IMR-90 (cell line): ENCODE measurements at regions not wholly inside any gene's neighbourhood (a gene's known extent, or its start where the extent isn't known, plus 50 kb on each side); places are given as distances from the start of the nearest gene placed in this dataset.

Source experiments
- ATAC-seq: fragments of 200-7000 bp; cut with Tn5 transposase; 2 replicates; pipeline ENCODE4 v1.9.1; 2020; ENCODE audit warnings: low read depth, mild to moderate bottlenecking, moderate library complexity
- BruUV-seq: library from RNA; stranded (reverse); fragments of 400-500 nt; replicated peaks from 2 replicates; lab custom pipeline; 2021; lab: Mats Ljungman, UMichigan
- CTCF ChIA-PET: fragments of 300-600 bp; formaldehyde crosslinking; extraction: SDS; loops from one replicate; lab custom pipeline; 2021; ENCODE audit warnings: antibody characterized with exemption; lab: Yijun Ruan, JAX
- POLR2A ChIA-PET: fragments of 300-600 bp; sonication (Branson Sonifier 250); formaldehyde crosslinking; loops from one replicate; lab custom pipeline; 2022; ENCODE audit warnings: antibody characterized with exemption; ENCODE audit not compliant: unreplicated experiment; lab: Charles Lee
- DNase-seq: peaks from one replicate; pipeline ENCODE4 v3.0.0; 2013
- H2AFZ ChIP-seq: replicated peaks from 2 replicates; pipeline ENCODE3; 2013; ENCODE audit warnings: low read length, mild to moderate bottlenecking; ENCODE audit not compliant: poor library complexity
- H2AK5ac ChIP-seq: 2 replicates; pipeline ENCODE4 v1.6.1; 2013; ENCODE audit warnings: low read depth, low read length, inconsistent platforms
- H2AK9ac ChIP-seq: replicated peaks from 2 replicates; pipeline ENCODE3; 2013; ENCODE audit warnings: mild to moderate bottlenecking, low read depth, low read length, moderate library complexity; ENCODE audit not compliant: poor library complexity
- H2BK120ac ChIP-seq: 2 replicates; pipeline ENCODE4 v1.6.1; 2013; ENCODE audit warnings: low read depth, low read length, inconsistent platforms
- H2BK15ac ChIP-seq: 3 replicates; pipeline ENCODE4 v1.6.1; 2013; ENCODE audit warnings: low read depth, low read length, inconsistent platforms
- H2BK20ac ChIP-seq: 2 replicates; pipeline ENCODE4 v1.6.1; 2013; ENCODE audit warnings: low read depth, mild to moderate bottlenecking, inconsistent platforms, low read length, moderate library complexity
- H2BK5ac ChIP-seq: 2 replicates; pipeline ENCODE4 v1.6.1; 2013; ENCODE audit warnings: mild to moderate bottlenecking, low read depth, low read length, inconsistent platforms; ENCODE audit not compliant: poor library complexity, severe bottlenecking
- H3K14ac ChIP-seq: replicated peaks from 2 replicates; pipeline ENCODE4 v1.6.1; 2013; ENCODE audit warnings: low read depth, low read length, inconsistent platforms
- H3K18ac ChIP-seq: 2 replicates; pipeline ENCODE4 v1.6.1; 2013; ENCODE audit warnings: low read depth, low read length, control low read depth
- H3K23ac ChIP-seq: 2 replicates; pipeline ENCODE4 v1.6.1; 2013; ENCODE audit warnings: low read depth, low read length, inconsistent platforms
- H3K27ac ChIP-seq: 2 replicates; pipeline ENCODE4 v1.5.1; 2013; ENCODE audit warnings: mild to moderate bottlenecking, control low read depth, low read length; ENCODE audit not compliant: insufficient read depth
- H3K27me3 ChIP-seq: 2 replicates; pipeline ENCODE4 v1.6.1; 2013; ENCODE audit warnings: low read length; ENCODE audit not compliant: control insufficient read depth, insufficient read depth
- H3K36me3 ChIP-seq: 2 replicates; pipeline ENCODE4 v1.6.1; 2013; ENCODE audit warnings: low read length, mixed read lengths; ENCODE audit not compliant: control insufficient read depth, insufficient read depth
- H3K4ac ChIP-seq: 2 replicates; pipeline ENCODE4 v1.6.1; 2013; ENCODE audit warnings: low read depth, low read length, inconsistent platforms
- H3K4me1 ChIP-seq: 2 replicates; pipeline ENCODE4 v1.6.1; 2013; ENCODE audit warnings: low read length, mixed read lengths; ENCODE audit not compliant: control insufficient read depth, insufficient read depth
- H3K4me2 ChIP-seq: 2 replicates; pipeline ENCODE4 v1.6.1; 2013; ENCODE audit warnings: low read depth, mild to moderate bottlenecking, control low read depth, low read length, moderate library complexity
- H3K4me3 ChIP-seq: 2 replicates; pipeline ENCODE4 v1.5.1; 2013; ENCODE audit warnings: low read depth, mild to moderate bottlenecking, control low read depth, low read length, moderate library complexity; ENCODE audit not compliant: insufficient read depth
- H3K56ac ChIP-seq: 2 replicates; pipeline ENCODE4 v1.6.1; 2013; ENCODE audit warnings: low read length, inconsistent platforms; ENCODE audit not compliant: insufficient read depth; ENCODE audit errors: extremely low read depth
- H3K79me1 ChIP-seq, 2 experiments: 2 replicates each; pipeline ENCODE4 v1.6.1; 2013; ENCODE audit warnings: low read length in 2 of 2, inconsistent platforms in 1 of 2, low read depth in 1 of 2
- H3K9ac ChIP-seq: 2 replicates; pipeline ENCODE4 v1.6.1; 2013; ENCODE audit warnings: low read depth, low read length, control low read depth
- H3K9me1 ChIP-seq: 2 replicates; pipeline ENCODE4 v1.6.1; 2013; ENCODE audit warnings: low read length, inconsistent platforms; ENCODE audit not compliant: insufficient read depth
- H3K9me3 ChIP-seq: 2 replicates; pipeline ENCODE4 v1.6.1; 2013; ENCODE audit warnings: low read length; ENCODE audit not compliant: control insufficient read depth, insufficient read depth
- H4K20me1 ChIP-seq: 2 replicates; pipeline ENCODE4 v1.6.1; 2013; ENCODE audit warnings: low read length, inconsistent platforms; ENCODE audit not compliant: insufficient read depth
- H4K5ac ChIP-seq: 2 replicates; pipeline ENCODE4 v1.6.1; 2013; ENCODE audit warnings: mild to moderate bottlenecking, low read depth, low read length, control low read depth
- H4K8ac ChIP-seq, 2 experiments: 2 replicates each; pipeline ENCODE4 v1.6.1; 2013; ENCODE audit warnings: low read depth in 2 of 2, low read length in 2 of 2, control low read depth in 1 of 2, inconsistent platforms in 1 of 2
- H4K91ac ChIP-seq: 2 replicates; pipeline ENCODE4 v1.6.1; 2013; ENCODE audit warnings: low read depth, low read length, inconsistent platforms; ENCODE audit not compliant: insufficient read depth
- CHD1 ChIP-seq: IDR thresholded peaks from 2 replicates; pipeline ENCODE4 v1.6.1; 2012; ENCODE audit warnings: low read depth, low read length, improper control_type of control experiment
- WGBS, 2 experiments: methylation state at CpG; one replicate each; pipeline versions ENCODE4 v1.1.5 to v1.1.7; 2013; ENCODE audit warnings: missing lambda C conversion rate in 2 of 2; ENCODE audit not compliant: insufficient read length in 1 of 2; ENCODE audit errors: extremely low coverage in 2 of 2; 5-methylcytosine and 5-hydroxymethylcytosine counted together
- dilution Hi-C: fragments of 300-500 bp; cut with HindIII; formaldehyde crosslinking; loops from one replicate; pipeline ENCODE4 v1.14.3; 2018; ENCODE audit warnings: low sequenced_read_pairs; ENCODE audit not compliant: unreplicated experiment
- in situ Hi-C: fragments of 300-500 bp; cut with MboI; formaldehyde crosslinking; loops from 3 replicates; pipeline ENCODE4 v1.14.3; 2019; ENCODE audit warnings: low sequenced_read_pairs, inconsistent platforms, mixed read lengths
- intact Hi-C: fragments of 100-400 bp; cut with micrococcal nuclease; formaldehyde crosslinking; loops from 2 replicates; pipeline ENCODE4 v1.10.0; 2022
- TF ChIP-seq, protein P1 (sequence below): conservative IDR thresholded peaks from 2 replicates; pipeline ENCODE4 v1.5.1; 2012; ENCODE audit warnings: mild to moderate bottlenecking, low read depth, low read length, improper control_type of control experiment

DNA sequence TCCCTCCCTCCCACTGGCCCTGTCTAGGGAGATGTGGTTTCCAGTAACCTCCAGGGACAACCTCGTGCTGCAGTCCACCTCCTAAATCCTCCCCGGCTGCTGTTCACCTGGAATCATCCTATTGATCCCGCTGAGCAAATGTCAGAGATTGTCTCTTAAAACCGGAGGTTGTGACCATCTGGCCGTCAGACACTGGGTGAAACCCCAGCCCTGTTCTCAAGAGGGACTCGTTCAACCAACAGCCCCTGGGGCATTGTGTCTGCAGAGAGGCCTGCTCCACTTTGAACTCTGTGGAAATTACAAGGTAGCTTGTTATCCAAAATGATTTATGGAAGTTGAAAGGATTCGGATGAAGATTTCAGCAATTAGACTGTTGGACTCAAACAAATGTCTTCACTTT, 498.0 kb downstream of the MATN1 start:
- Histone ChIP-seq H3K4ac (no peak overlapping the region), H2BK20ac (no peak overlapping the region), H4K20me1 (no peaks in the 10 kb centered on the region), H2AFZ (no peak overlapping the region), H4K8ac (no peak overlapping the region), H3K23ac (no peak overlapping the region), H3K27me3 (no peaks in the 10 kb centered on the region), H3K27ac (no peak overlapping the region), H2BK5ac (no peak overlapping the region), H3K14ac (no peak overlapping the region), H2AK9ac (no peak overlapping the region), H3K9ac (no peak overlapping the region), H2AK5ac (no peak overlapping the region), H3K4me1 (no peaks in the 10 kb centered on the region), H3K4me2 (no peak overlapping the region), H3K4me3 (no peak overlapping the region), H3K36me3 (no peaks in the 10 kb centered on the region), H3K9me3 (no peaks in the 10 kb centered on the region), H4K91ac (no peak overlapping the region), H3K9me1 (no peaks in the 10 kb centered on the region), H2BK120ac (no peak overlapping the region), H3K56ac (no peak overlapping the region), H3K79me1 (no peaks in the 10 kb centered on the region), H2BK15ac (no peak overlapping the region), H3K18ac (no peak overlapping the region), H4K5ac (no peak overlapping the region)
- ChIA-PET POLR2A (no interaction called here), CTCF (no interaction called here)
- intact Hi-C loops (no loop called here), in situ Hi-C loops (no loop called here), dilution Hi-C loops (no loop called here)
- DNase-seq (no peak), ATAC-seq (no peak)
- BruUV-seq, result no TSS peak
- TF ChIP-seq CHD1, result no peak
- TF ChIP-seq, protein P1, sequence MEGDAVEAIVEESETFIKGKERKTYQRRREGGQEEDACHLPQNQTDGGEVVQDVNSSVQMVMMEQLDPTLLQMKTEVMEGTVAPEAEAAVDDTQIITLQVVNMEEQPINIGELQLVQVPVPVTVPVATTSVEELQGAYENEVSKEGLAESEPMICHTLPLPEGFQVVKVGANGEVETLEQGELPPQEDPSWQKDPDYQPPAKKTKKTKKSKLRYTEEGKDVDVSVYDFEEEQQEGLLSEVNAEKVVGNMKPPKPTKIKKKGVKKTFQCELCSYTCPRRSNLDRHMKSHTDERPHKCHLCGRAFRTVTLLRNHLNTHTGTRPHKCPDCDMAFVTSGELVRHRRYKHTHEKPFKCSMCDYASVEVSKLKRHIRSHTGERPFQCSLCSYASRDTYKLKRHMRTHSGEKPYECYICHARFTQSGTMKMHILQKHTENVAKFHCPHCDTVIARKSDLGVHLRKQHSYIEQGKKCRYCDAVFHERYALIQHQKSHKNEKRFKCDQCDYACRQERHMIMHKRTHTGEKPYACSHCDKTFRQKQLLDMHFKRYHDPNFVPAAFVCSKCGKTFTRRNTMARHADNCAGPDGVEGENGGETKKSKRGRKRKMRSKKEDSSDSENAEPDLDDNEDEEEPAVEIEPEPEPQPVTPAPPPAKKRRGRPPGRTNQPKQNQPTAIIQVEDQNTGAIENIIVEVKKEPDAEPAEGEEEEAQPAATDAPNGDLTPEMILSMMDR, result no peak
- WGBS, 2 experiments, result 78% methylated on average over 4 of the region's 7 CpGs; no CpG with 5 or more reads in 1 of the 2 experiments
